ENCODE measurements at regions not wholly inside any gene's neighbourhood (a gene's known extent, or its start where the extent isn't known, plus 50 kb on each side); places are given as distances from the start of the nearest gene placed in this dataset.

DNA sequence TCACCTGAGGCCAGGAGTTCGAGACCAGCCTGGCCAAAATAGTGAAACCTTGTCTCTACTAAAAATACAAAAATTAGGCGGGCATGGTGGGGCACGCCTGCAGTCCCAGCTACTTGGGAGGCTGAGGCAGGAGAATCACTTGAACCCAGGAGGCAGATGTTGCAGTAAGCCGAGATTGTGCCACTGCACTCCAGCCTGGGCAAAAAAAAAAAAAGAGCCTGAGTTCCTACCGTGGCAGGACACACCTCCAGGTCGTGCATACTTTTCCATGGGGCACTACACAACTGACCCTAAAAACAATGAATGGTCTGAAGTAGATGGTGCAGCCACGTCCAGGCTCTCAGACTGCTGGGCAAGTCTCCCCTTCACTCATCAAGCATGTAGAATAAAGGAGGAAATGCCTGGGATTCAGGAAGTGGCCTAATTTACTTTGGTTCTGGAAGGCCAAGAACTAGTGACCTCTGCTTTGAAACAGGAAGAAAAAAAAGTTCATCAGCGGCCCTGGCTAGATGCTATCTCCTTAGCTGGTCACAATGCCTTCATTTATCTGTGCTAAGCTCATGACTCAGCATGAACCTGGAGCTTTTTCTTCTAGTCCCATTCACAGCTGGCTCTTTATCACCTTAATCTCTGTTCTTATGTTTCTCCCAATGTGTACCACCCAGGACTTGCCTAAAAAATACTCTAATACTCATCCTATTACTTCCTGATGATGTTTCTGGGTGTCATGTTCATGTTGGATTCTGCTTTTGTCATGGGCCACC lies 55.8 kb upstream of the OR6J1 start:
- Histone ChIP-seq H3K27me3 (no peaks in the 10 kb centered on the region), H3K27ac (no peak overlapping the region), H3K4me1 (replicated peaks in 1 of 2) (no peaks in the 10 kb centered on the region), H3K4me3 (no peak overlapping the region), H3K9me3 (replicated peaks in 1 of 3) (no peaks in the 10 kb centered on the region), H3K36me3 (replicated peaks in 1 of 2) (no peaks in the 10 kb centered on the region)
- intact Hi-C loops (cut with DNase I): no loop called here
- WGBS, 4 donors: 54 to 68% (median 63%) methylated on average over 8 of the region's 8 CpGs
- no peak for TF ChIP-seq POLR2A (IDR thresholded peaks at IDR 0.05)
- TF ChIP-seq, protein P1, sequence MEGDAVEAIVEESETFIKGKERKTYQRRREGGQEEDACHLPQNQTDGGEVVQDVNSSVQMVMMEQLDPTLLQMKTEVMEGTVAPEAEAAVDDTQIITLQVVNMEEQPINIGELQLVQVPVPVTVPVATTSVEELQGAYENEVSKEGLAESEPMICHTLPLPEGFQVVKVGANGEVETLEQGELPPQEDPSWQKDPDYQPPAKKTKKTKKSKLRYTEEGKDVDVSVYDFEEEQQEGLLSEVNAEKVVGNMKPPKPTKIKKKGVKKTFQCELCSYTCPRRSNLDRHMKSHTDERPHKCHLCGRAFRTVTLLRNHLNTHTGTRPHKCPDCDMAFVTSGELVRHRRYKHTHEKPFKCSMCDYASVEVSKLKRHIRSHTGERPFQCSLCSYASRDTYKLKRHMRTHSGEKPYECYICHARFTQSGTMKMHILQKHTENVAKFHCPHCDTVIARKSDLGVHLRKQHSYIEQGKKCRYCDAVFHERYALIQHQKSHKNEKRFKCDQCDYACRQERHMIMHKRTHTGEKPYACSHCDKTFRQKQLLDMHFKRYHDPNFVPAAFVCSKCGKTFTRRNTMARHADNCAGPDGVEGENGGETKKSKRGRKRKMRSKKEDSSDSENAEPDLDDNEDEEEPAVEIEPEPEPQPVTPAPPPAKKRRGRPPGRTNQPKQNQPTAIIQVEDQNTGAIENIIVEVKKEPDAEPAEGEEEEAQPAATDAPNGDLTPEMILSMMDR (IDR thresholded peaks at IDR 0.05): no peak
- DNase-seq: no peak

DNA sequence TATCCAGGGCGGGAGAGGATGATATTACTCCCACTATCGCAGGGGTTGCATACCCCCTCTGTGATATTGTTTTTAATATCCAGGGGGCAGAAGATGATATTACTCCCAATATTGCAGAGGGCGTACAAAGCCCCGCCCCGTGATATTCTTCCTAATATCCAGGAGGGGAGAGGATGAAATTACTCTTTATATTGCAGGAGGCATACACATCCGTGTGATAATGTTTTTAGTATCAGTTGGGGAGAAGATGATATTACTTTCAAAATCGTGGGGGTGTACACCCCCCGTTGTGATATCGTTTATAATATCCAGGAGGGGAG lies 52.9 kb upstream of the OXA1L start:
- Histone ChIP-seq H3K9me3 (replicated peaks in 1 of 3) (no peaks in the 10 kb centered on the region), H3K27ac (no peak overlapping the region), H3K4me3 (peak overlapping the region in 1 of 4 donors; percentile 33), H3K36me3 (replicated peaks in 1 of 2) (no peaks in the 10 kb centered on the region), H3K27me3 (peaks cover 33% of the 10 kb centered on the region), H3K4me1 (replicated peaks in 1 of 2) (no peaks in the 10 kb centered on the region)
- intact Hi-C loops (cut with DNase I): no loop called here
- WGBS, 4 donors: 69 to 85% (median 76%) methylated on average over 9 of the region's 9 CpGs
- no peak for TF ChIP-seq POLR2A (IDR thresholded peaks at IDR 0.05)
- TF ChIP-seq, protein P1 (IDR thresholded peaks at IDR 0.05): no peak
- DNase-seq: no peak

DNA sequence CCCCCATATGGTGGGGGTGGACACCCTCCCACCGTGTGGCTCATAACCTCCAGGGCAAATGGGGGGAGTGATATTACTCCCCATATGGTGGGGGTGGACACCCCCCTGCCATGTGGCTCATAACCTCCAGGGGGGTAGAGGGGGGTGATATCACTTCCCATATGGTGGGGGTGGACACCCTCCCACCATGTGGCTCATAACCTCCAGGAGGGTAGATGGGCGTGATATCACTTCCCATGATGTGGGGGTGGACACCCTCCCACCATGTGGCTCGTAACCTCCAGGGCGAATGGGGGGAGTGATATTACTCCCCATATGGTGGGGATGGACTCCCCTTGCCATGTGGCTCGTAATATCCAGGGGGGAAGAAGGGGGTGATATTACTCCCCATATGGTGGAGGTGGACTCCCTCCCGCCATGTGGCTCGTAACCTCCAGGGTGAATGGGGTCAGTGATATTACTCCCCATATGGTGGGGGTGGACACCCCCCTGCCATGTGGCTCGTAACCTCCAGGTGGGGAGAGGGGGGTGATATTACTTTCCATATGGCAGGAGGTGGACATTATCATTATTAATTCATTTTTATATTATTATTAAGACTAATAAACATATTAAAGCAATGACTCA lies 51.2 kb upstream of the OXA1L start:
- intact Hi-C loops (cut with DNase I): no loop called here
- Histone ChIP-seq H3K27me3 (peaks cover 20% of the 10 kb centered on the region), H3K4me1 (replicated peaks in 1 of 2) (no peaks in the 10 kb centered on the region), H3K4me3 (no peak overlapping the region), H3K27ac (no peak overlapping the region), H3K36me3 (replicated peaks in 1 of 2) (no peaks in the 10 kb centered on the region), H3K9me3 (replicated peaks in 1 of 3) (no peaks in the 10 kb centered on the region)
- DNase-seq: no peak
- WGBS, 4 donors: 63 to 77% (median 67%) methylated on average over 7 to 8 of the region's 8 CpGs
- no peak for TF ChIP-seq POLR2A (IDR thresholded peaks at IDR 0.05)

DNA sequence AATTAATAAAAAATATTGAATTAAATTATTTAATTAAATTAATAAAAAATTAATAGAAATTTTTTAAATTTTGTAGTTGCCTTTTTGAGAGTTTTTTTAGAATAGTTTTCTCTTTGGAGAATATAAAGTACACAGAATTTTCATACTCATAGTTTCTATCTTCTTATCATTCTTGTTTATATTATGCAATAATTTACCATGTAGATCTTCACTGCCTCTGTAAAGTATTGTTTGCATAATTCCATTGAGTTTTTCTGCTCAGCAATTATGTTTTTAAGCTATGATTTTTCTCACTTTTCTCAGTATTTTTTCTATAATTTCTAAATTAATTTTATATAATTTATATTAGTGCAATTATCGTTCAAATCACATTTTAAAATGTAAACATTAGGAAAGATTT lies 50.6 kb upstream of the OXA1L start:
- WGBS, 4 donors: 82 to 88% (median 85%) methylated on average over 1 of the region's 1 CpG
- no peak overlapping the region for H3K4me3 ChIP-seq
- intact Hi-C loops (cut with DNase I): no loop called here
- peaks cover 14% of the 10 kb centered on the region for H3K27me3 ChIP-seq
- no peak overlapping the region for H3K27ac ChIP-seq
- H3K36me3 ChIP-seq (replicated peaks in 1 of 2): no peaks in the 10 kb centered on the region
- no peak for DNase-seq
- TF ChIP-seq, protein P1 (IDR thresholded peaks at IDR 0.05): no peak
- TF ChIP-seq POLR2A (IDR thresholded peaks at IDR 0.05): no peak
- no peaks in the 10 kb centered on the region for H3K9me3 ChIP-seq (replicated peaks in 1 of 3)
- H3K4me1 ChIP-seq (replicated peaks in 1 of 2): no peaks in the 10 kb centered on the region

Data from adrenal gland (tissue), 9 donors.